Ureter (tissue), 1 donor: ENCODE measurements at regions not wholly inside any gene's neighbourhood (a gene's known extent, or its start where the extent isn't known, plus 50 kb on each side); places are given as distances from the start of the nearest gene placed in this dataset.

Source experiments
- DNase-seq: peaks from one replicate; pipeline ENCODE4 v3.0.0-alpha.2; 2020; ENCODE audit warnings: low spot score
- donor health status: DM: yes; HTN: yes; CAD: no.

GRCh38 chr1:208781391-208782045 is 537.3 kb upstream of the PLXNA2 start:
- no peak for DNase-seq

DNA sequence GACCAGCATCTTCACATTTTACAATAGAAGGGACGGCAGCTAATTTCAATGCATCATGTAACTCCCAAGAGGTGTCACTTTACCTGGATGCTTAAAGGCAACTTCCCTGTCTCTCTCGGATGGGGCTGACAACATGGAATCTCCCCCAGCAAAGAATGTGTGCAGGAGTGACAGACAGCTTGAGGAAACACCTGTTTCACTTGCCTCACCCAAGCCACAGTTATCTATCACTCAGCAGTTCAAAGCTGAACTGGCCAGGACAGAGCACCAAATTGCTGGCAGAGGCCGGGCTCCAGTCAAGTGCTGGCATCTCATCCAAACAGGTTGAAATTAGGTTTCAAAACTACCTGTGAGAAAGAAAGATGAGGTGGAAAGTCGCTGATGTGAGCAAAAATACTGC is 538.0 kb upstream of the PLXNA2 start:
- DNase-seq, result no peak

DNA sequence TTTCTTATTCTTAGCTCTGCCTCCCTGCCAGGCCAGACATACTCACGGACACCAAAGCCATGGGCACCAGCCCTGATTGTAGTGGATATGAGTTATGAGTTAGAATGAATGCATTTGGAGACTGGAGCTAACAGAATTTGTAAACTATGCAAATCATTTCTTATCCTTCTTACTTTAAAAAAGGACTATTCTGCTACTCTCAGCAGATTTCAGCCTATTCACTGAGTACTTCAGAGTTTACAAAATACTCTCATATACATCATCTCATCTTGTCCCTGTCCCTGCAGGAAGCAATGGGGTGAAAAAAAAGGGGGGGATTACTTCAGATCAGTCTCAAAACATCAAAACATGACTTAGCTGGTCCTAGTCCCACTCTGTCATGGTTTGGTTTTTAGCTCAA is 541.4 kb upstream of the PLXNA2 start:
- no peak for DNase-seq

- no peak for DNase-seq
Observed at GRCh38 chr1:208787219-208787618, 543.0 kb upstream of the PLXNA2 start.

DNA sequence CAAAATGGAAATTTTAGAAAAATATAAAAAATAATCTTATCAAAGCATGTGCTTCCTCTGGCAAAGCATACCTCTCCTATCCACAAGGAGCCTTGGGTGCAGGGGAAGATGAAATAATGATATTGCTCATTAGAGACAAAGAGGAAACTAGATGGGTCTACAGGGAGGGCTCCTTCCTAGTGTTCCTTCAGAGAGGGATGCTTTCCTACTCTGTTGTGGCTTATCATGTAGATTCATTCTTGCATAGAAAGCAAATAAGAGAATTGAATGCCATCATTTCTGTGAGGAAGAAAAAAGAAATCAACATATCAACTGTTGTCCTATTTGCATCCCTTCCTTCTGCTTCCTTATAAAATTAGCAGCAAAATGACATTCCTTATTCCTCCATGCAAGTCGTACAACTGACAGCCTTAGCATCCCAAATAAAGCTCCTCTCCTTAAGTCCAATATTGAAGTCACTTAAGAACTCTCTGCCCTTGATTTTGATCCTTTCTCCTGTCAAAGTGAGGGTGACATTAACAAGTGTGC is 543.9 kb upstream of the PLXNA2 start:
- DNase-seq, result no peak

DNA sequence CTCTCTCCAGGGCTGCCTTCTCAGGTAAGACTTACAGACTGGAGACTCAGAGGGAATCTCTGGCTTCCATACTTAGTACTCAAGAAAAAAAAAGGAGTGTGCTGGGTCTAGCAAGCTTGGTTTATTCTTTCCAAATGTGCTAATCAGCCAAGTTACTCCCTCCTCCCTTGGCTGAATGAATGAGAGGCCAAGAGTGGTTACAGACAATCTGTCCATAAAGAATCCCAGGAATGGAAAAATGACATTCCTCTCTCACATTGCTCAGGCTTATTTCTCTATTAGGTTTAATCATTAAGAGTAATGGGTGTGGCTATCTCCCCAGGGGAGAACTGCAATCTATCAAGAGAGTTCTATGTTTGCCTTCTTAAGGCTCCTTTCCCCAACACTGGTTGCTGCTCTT is 547.3 kb upstream of the PLXNA2 start:
- DNase-seq, result no peak

- no peak for DNase-seq
Observed at GRCh38 chr1:208793861-208794345, 549.7 kb upstream of the PLXNA2 start.

- DNase-seq, result no peak
Observed at GRCh38 chr1:208799186-208799585, 555.0 kb upstream of the PLXNA2 start.

DNA sequence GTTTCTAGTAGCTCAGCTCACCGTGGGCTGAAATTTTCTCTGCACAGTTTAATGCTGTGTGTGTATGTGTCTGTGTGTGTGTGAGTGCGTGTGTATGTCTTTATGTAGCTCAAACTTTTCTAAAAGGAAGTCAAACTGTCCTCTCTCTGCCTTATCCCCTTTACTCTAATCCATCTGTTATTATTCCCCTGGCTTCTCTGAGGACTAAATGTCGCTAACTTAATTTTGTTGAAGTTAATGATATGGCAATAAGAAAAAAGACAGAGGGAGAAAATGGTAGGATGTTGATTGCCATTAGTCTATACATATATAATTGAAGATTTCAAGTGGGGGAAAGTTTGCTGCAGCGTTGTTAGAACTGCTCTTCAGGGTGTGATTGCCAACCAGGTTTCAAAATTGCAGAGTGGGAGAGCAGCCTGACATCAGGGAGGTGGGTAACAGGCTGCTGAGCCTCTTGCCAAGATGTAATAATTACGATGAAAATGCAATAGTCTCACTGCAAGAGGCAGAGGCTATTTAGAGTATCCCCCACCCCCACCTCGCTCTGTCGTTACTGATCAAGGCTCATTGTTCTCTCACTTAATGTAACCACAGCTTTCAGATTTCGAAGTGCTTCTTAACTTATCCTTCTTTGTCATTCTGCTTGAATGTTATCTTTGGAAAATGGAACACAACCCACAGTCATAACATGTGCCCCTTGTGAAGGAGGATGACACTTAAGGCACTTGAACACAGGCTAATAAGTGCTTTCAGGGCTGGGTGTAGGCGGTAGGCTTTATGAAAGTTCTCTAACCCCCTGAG is 559.0 kb upstream of the PLXNA2 start:
- DNase-seq, result no peak

DNA sequence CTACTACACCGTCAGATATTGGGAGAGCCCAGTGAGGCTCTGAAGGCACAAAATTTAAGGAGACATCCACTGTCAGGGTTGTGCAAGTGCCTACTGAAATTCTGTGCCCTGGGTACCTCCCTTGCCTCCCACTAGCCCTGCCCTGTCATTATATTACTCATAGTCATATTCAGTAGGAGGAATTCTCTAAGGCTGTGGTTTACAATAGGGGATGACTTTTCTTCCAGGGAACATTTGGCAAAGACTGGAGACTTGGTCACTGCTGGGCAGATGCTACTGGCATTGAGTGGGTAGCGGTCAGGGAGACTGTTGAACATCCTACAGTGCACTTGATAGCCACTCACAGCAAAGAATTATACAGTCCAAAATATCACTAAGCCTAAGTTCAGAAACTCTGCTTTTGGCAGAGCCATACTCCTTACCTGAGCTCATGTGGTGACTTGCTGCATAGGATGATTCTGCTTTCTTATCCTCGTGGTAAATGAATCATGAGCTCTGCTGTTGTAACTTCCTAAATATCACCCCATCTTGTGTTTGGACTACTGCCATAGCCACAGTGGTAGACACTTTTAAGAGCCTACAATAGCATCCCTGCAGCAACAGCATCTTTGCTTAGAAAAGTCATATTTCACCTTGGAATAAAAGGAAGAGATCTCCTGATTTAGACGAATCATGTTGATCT is 563.4 kb upstream of the PLXNA2 start:
- no peak for DNase-seq

DNA sequence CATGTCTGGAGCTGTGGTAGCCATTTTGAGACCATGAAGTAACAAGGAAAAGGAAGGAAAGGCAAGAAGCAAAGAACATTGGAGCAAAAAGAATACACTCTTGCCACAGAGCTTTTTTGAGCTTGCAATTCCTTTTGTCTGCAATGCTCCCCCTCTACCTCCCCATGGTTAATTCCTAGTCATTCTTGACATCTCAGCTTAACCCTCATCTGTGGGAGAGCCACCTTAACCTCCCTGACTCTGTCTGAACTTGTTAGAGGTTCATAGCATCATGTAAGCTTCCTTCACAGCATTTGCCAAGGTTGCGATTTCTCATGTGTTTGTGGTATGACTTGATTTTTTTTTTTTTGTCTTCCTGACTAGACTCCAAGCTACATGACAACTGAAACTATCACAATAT is 564.1 kb upstream of the PLXNA2 start:
- DNase-seq, result no peak

GRCh38 chr1:208809876-208810275 is 565.7 kb upstream of the PLXNA2 start:
- no peak for DNase-seq

GRCh38 chr1:208818770-208819445 is 574.7 kb upstream of the PLXNA2 start:
- no peak for DNase-seq

GRCh38 chr1:208820580-208821212 is 576.5 kb upstream of the PLXNA2 start:
- DNase-seq, result no peak

DNA sequence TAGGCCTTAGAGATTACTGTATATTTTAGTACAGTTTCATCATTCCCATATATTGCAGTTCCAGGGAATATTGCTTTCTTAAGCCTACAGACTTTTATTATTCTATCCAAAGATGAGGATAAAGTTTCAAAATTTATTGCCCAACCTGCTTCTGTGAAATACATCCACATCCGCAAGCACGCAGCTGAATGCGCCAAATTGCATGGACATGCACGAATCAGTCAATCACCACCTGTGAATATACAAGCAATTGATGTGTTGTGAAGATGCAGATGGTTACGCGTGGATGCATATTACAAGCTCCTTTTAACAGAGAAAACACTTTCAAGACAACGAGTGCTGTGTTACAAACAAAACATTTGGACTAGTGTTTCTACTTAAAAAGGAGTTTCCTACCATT is 577.8 kb upstream of the PLXNA2 start:
- DNase-seq, result no peak

DNA sequence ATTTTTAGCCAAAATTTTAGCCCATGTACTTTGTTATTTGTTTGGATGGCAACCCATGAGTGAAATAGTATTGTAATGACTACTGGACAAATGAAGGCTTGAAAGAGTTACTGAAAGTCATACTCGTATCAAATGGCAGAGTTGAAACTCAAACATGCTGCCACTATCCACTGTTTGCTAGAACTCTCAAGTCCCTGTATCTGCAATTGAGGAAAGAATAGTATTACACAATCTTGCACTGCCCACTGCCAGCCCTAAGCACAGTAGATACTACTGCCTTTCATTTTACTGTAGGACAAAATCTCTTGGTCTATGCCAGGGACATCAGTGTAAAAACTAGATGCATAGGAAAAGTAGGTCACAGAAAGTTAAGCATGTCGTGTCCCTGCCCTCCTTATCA is 581.1 kb upstream of the PLXNA2 start:
- no peak for DNase-seq

- no peak for DNase-seq
Observed at GRCh38 chr1:208829595-208829994, 585.4 kb upstream of the PLXNA2 start.

GRCh38 chr1:208834381-208835096 is 590.4 kb upstream of the PLXNA2 start:
- DNase-seq, result no peak

DNA sequence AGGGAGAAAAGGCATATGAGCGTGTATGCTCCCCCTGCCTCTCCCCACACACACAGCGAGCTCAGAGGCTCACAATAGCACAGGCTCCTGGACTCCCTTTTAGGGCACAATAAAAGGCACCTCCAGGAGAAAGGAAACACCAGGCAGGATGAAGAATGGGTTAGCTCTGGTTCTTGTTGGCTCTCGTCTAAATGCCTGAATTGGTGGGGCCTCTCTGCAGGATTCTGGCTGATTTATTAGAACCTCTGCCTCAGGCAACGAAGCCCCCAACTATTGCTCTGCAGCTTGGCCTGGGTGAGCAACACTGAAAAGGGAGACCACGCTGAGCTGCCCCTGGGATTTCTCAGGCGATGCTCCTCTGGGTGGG is 590.9 kb upstream of the PLXNA2 start:
- DNase-seq, result no peak

DNA sequence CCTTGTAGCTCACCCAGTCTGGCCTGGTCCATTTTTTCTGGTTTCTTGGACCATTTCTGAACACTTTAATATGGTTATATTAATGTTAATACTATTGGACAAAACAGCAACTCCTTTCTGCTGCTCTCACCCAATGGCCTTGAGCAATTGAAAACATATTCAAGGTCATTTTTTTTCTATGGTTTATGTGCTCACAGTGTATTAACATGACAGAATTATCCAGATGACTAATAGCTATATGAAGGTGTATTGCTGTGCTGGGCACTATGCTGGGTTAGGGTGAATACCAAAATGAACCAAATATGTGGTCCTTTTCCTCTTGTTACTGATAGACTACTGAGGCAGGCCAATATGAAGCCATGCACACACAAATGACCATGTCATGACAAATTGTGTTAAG is 591.6 kb upstream of the PLXNA2 start:
- no peak for DNase-seq

DNA sequence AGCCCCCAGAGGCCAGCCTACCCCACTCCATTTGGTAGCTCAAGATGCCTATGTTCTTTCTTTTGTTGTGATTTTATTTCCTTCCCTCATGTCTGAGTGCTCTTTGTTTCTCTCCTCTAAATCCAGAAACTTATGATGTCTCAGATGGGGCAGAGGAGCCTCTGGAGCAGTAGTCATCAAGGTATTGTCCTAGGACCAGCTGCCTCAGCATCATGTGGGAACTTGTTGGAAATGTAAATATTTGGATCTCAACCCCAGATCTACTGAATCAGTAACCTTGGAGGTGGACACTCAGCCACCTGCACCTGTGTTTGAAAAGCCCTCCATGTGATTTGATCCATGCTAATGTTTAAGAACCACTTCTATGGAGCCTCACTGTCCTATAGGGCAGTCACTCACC is 593.1 kb upstream of the PLXNA2 start:
- DNase-seq, result no peak
